ENCODE measurements at regions not wholly inside any gene's neighbourhood (a gene's known extent, or its start where the extent isn't known, plus 50 kb on each side); places are given as distances from the start of the nearest gene placed in this dataset.

DNA sequence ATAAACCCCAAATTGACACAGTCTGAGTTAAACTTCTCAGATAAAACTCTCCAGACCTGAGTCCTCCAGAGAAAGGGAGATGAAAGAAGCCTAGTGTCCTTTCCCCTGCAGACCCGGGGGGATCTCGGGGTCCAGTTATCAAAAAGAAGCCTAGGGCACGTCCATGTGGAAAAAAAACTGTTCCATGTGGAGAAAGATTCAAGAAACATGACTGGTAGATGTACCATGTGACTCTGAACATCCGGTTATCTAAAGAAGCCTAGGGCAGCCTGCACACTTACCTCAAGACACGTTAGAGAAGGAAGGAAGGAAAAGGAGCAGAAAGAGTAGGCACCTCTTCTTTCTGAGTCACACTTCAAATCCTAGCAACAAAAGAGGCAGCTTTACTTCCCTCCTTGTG, 421.0 kb downstream of the LRATD1 start:
- 4% methylated on average over 5 of the region's 5 CpGs for WGBS (ENCODE audit: insufficient coverage, insufficient replicate concordance, low lambda C conversion rate, missing lambda C conversion rate)
- CTCF ChIA-PET = no interaction called here
- FAIRE-seq (no peak), ATAC-seq (no peak), DNase-seq (ENCODE audit: low read depth, low spot score) (no peak)
- Histone ChIP-seq H3K9me3 (replicated peaks; ENCODE audit: control insufficient read depth, insufficient read depth, low read length) (no peaks in the 10 kb centered on the region), H3K36me3 (ENCODE audit: control insufficient read depth in 2 of 2, insufficient read depth in 2 of 2, low read length in 1 of 2) (no peaks in the 10 kb centered on the region), H3K27ac (ENCODE audit: control insufficient read depth, insufficient read depth) (no peak overlapping the region), H4K20me1 (ENCODE audit: control insufficient read depth, insufficient read depth) (no peaks in the 10 kb centered on the region), H3K4me1 (ENCODE audit: control insufficient read depth, insufficient read depth, low read length) (no peaks in the 10 kb centered on the region), H3K4me2 (ENCODE audit: control insufficient read depth, insufficient read depth) (no peak overlapping the region), H3K79me2 (ENCODE audit: control insufficient read depth, insufficient read depth, low read length) (no peaks in the 10 kb centered on the region), H3K27me3 (replicated peaks in 1 of 2; ENCODE audit: control insufficient read depth in 2 of 2, insufficient read depth in 2 of 2, low read length in 1 of 2) (no peaks in the 10 kb centered on the region), H3K9ac (ENCODE audit: control insufficient read depth, insufficient read depth, low read length) (no peak overlapping the region), H2AFZ (ENCODE audit: control insufficient read depth, low read depth, low read length) (no peak overlapping the region), H3K4me3 (no peak overlapping the region)
- SMC1A ChIA-PET (ENCODE audit: uncharacterized antibody, unreplicated experiment) = no interaction called here
- intact Hi-C loops (cut with micrococcal nuclease; ENCODE audit: unreplicated experiment) (no loop called here), in situ Hi-C loops (cut with MboI) (no loop called here)
- POLR2A ChIA-PET = no interaction called here
- no TSS peak for BruUV-seq (replicated peaks)
- RAD21 ChIA-PET (ENCODE audit: unreplicated experiment) = no interaction called here
- TF ChIP-seq POLR2A (IDR thresholded peaks at IDR 0.05; ENCODE audit: low read depth, low read length) = no peak
- TF ChIP-seq FOXM1 (IDR thresholded peaks at IDR 0.05; ENCODE audit: low read depth, low read length) = no peak
- no peak for TF ChIP-seq GABPA (IDR thresholded peaks at IDR 0.05; ENCODE audit: low read depth)
- TF ChIP-seq, protein P1, sequence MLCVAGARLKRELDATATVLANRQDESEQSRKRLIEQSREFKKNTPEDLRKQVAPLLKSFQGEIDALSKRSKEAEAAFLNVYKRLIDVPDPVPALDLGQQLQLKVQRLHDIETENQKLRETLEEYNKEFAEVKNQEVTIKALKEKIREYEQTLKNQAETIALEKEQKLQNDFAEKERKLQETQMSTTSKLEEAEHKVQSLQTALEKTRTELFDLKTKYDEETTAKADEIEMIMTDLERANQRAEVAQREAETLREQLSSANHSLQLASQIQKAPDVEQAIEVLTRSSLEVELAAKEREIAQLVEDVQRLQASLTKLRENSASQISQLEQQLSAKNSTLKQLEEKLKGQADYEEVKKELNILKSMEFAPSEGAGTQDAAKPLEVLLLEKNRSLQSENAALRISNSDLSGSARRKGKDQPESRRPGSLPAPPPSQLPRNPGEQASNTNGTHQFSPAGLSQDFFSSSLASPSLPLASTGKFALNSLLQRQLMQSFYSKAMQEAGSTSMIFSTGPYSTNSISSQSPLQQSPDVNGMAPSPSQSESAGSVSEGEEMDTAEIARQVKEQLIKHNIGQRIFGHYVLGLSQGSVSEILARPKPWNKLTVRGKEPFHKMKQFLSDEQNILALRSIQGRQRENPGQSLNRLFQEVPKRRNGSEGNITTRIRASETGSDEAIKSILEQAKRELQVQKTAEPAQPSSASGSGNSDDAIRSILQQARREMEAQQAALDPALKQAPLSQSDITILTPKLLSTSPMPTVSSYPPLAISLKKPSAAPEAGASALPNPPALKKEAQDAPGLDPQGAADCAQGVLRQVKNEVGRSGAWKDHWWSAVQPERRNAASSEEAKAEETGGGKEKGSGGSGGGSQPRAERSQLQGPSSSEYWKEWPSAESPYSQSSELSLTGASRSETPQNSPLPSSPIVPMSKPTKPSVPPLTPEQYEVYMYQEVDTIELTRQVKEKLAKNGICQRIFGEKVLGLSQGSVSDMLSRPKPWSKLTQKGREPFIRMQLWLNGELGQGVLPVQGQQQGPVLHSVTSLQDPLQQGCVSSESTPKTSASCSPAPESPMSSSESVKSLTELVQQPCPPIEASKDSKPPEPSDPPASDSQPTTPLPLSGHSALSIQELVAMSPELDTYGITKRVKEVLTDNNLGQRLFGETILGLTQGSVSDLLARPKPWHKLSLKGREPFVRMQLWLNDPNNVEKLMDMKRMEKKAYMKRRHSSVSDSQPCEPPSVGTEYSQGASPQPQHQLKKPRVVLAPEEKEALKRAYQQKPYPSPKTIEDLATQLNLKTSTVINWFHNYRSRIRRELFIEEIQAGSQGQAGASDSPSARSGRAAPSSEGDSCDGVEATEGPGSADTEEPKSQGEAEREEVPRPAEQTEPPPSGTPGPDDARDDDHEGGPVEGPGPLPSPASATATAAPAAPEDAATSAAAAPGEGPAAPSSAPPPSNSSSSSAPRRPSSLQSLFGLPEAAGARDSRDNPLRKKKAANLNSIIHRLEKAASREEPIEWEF (IDR thresholded peaks at IDR 0.05; ENCODE audit: insufficient replicate concordance, low read depth, low read length) = no peak
- no peak for TF ChIP-seq PAX8 (IDR thresholded peaks at IDR 0.05)
- TF ChIP-seq, protein P2, sequence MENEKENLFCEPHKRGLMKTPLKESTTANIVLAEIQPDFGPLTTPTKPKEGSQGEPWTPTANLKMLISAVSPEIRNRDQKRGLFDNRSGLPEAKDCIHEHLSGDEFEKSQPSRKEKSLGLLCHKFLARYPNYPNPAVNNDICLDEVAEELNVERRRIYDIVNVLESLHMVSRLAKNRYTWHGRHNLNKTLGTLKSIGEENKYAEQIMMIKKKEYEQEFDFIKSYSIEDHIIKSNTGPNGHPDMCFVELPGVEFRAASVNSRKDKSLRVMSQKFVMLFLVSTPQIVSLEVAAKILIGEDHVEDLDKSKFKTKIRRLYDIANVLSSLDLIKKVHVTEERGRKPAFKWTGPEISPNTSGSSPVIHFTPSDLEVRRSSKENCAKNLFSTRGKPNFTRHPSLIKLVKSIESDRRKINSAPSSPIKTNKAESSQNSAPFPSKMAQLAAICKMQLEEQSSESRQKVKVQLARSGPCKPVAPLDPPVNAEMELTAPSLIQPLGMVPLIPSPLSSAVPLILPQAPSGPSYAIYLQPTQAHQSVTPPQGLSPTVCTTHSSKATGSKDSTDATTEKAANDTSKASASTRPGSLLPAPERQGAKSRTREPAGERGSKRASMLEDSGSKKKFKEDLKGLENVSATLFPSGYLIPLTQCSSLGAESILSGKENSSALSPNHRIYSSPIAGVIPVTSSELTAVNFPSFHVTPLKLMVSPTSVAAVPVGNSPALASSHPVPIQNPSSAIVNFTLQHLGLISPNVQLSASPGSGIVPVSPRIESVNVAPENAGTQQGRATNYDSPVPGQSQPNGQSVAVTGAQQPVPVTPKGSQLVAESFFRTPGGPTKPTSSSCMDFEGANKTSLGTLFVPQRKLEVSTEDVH (IDR thresholded peaks at IDR 0.05; ENCODE audit: low read depth, partially characterized antibody) = no peak
- no peak for TF ChIP-seq ETV6 (conservative IDR thresholded peaks at IDR 0.05 in 1 of 2, IDR thresholded peaks at IDR 0.05 in 1 of 2; ENCODE audit: borderline replicate concordance in 1 of 2, low read depth in 1 of 2)
- TF ChIP-seq, protein P3, sequence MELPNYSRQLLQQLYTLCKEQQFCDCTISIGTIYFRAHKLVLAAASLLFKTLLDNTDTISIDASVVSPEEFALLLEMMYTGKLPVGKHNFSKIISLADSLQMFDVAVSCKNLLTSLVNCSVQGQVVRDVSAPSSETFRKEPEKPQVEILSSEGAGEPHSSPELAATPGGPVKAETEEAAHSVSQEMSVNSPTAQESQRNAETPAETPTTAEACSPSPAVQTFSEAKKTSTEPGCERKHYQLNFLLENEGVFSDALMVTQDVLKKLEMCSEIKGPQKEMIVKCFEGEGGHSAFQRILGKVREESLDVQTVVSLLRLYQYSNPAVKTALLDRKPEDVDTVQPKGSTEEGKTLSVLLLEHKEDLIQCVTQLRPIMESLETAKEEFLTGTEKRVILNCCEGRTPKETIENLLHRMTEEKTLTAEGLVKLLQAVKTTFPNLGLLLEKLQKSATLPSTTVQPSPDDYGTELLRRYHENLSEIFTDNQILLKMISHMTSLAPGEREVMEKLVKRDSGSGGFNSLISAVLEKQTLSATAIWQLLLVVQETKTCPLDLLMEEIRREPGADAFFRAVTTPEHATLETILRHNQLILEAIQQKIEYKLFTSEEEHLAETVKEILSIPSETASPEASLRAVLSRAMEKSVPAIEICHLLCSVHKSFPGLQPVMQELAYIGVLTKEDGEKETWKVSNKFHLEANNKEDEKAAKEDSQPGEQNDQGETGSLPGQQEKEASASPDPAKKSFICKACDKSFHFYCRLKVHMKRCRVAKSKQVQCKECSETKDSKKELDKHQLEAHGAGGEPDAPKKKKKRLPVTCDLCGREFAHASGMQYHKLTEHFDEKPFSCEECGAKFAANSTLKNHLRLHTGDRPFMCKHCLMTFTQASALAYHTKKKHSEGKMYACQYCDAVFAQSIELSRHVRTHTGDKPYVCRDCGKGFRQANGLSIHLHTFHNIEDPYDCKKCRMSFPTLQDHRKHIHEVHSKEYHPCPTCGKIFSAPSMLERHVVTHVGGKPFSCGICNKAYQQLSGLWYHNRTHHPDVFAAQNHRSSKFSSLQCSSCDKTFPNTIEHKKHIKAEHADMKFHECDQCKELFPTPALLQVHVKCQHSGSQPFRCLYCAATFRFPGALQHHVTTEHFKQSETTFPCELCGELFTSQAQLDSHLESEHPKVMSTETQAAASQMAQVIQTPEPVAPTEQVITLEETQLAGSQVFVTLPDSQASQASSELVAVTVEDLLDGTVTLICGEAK (IDR thresholded peaks at IDR 0.05; ENCODE audit: borderline replicate concordance) = no peak
- no peak for TF ChIP-seq NRF1 (conservative IDR thresholded peaks at IDR 0.05; ENCODE audit: low read depth, low read length)

Measured in GM12878 (cell line).